ENCODE measurements at regions not wholly inside any gene's neighbourhood (a gene's known extent, or its start where the extent isn't known, plus 50 kb on each side); places are given as distances from the start of the nearest gene placed in this dataset.

- H3K4me3 ChIP-seq: no peak overlapping the region
- no peak overlapping the region for H3K27ac ChIP-seq
- no peak overlapping the region for H2AFZ ChIP-seq
- in situ Hi-C loops (cut with MboI): no loop called here
- H3K4me1 ChIP-seq (ENCODE audit: insufficient read depth): no peaks in the 10 kb centered on the region
- H3K36me3 ChIP-seq (ENCODE audit: low read depth): no peaks in the 10 kb centered on the region
- H3K4me2 ChIP-seq (ENCODE audit: unreplicated experiment): no peak overlapping the region
- WGBS, 2 experiments (ENCODE audit: low coverage in 1 of 2, low lambda C conversion rate in 2 of 2, missing lambda C conversion rate in 2 of 2): 12 to 31% methylated on average over 2 of the region's 2 CpGs
- no peaks in the 10 kb centered on the region for H3K79me2 ChIP-seq (ENCODE audit: insufficient read depth)
- TF ChIP-seq EZH2phosphoT487 (IDR thresholded peaks at IDR 0.05; ENCODE audit: insufficient read depth, low read depth) (no peak), EZH2 (IDR thresholded peaks at IDR 0.05; ENCODE audit: insufficient read depth, poor library complexity, severe bottlenecking) (no peak)
- H3K9me3 ChIP-seq (ENCODE audit: low read depth): no peaks in the 10 kb centered on the region
- no peaks in the 10 kb centered on the region for H3F3A ChIP-seq (ENCODE audit: insufficient read depth)
- DNase-seq: no peak
- no peaks in the 10 kb centered on the region for H3K9me2 ChIP-seq (ENCODE audit: insufficient read depth)
- H3K27me3 ChIP-seq (replicated peaks; ENCODE audit: insufficient read depth): no peaks in the 10 kb centered on the region
- no peak overlapping the region for H3K9ac ChIP-seq
- H4K20me1 ChIP-seq (ENCODE audit: insufficient read depth): no peaks in the 10 kb centered on the region
These were observed 297.7 kb upstream of the SHH start for GRCh38 chr7:156109988-156110387.

GRCh38 chr7:156109076-156109475, 296.8 kb upstream of the SHH start:
- 36 to 37% methylated on average over 8 of the region's 8 CpGs for WGBS, 2 experiments (ENCODE audit: low coverage in 1 of 2, low lambda C conversion rate in 2 of 2, missing lambda C conversion rate in 2 of 2)
- in situ Hi-C loops (cut with MboI): no loop called here
- H3K9me3 ChIP-seq (ENCODE audit: low read depth): no peaks in the 10 kb centered on the region

GRCh38 chr7:156107957-156108356, 295.7 kb upstream of the SHH start:
- Histone ChIP-seq H2AFZ (no peak overlapping the region), H3K9me3 (ENCODE audit: low read depth) (no peaks in the 10 kb centered on the region), H3K36me3 (ENCODE audit: low read depth) (no peaks in the 10 kb centered on the region), H3K4me1 (ENCODE audit: insufficient read depth) (no peaks in the 10 kb centered on the region), H4K20me1 (ENCODE audit: insufficient read depth) (no peaks in the 10 kb centered on the region), H3K9ac (no peak overlapping the region), H3K9me2 (ENCODE audit: insufficient read depth) (no peaks in the 10 kb centered on the region), H3K79me2 (ENCODE audit: insufficient read depth) (no peaks in the 10 kb centered on the region), H3K4me2 (ENCODE audit: unreplicated experiment) (no peak overlapping the region), H3K27me3 (replicated peaks; ENCODE audit: insufficient read depth) (no peaks in the 10 kb centered on the region), H3K27ac (no peak overlapping the region), H3F3A (ENCODE audit: insufficient read depth) (no peaks in the 10 kb centered on the region), H3K4me3 (no peak overlapping the region)
- DNase-seq: no peak
- 48 to 55% methylated on average over 16 to 17 of the region's 17 CpGs for WGBS, 2 experiments (ENCODE audit: low coverage in 1 of 2, low lambda C conversion rate in 2 of 2, missing lambda C conversion rate in 2 of 2)
- TF ChIP-seq EZH2 (IDR thresholded peaks at IDR 0.05; ENCODE audit: insufficient read depth, poor library complexity, severe bottlenecking) (no peak), EZH2phosphoT487 (IDR thresholded peaks at IDR 0.05; ENCODE audit: insufficient read depth, low read depth) (no peak)
- in situ Hi-C loops (cut with MboI): no loop called here

More at GRCh38 chr7:156109076-156109475, 296.8 kb upstream of the SHH start:
- no peaks in the 10 kb centered on the region for H3K4me1 ChIP-seq (ENCODE audit: insufficient read depth)
- H3K9ac ChIP-seq: no peak overlapping the region
- TF ChIP-seq EZH2 (IDR thresholded peaks at IDR 0.05; ENCODE audit: insufficient read depth, poor library complexity, severe bottlenecking) (no peak), EZH2phosphoT487 (IDR thresholded peaks at IDR 0.05; ENCODE audit: insufficient read depth, low read depth) (no peak)
- H3K4me2 ChIP-seq (ENCODE audit: unreplicated experiment): no peak overlapping the region
- H3K36me3 ChIP-seq (ENCODE audit: low read depth): no peaks in the 10 kb centered on the region
- H2AFZ ChIP-seq: no peak overlapping the region
- H3K79me2 ChIP-seq (ENCODE audit: insufficient read depth): no peaks in the 10 kb centered on the region
- DNase-seq: no peak
- no peaks in the 10 kb centered on the region for H3K9me2 ChIP-seq (ENCODE audit: insufficient read depth)
- H3K27me3 ChIP-seq (replicated peaks; ENCODE audit: insufficient read depth): no peaks in the 10 kb centered on the region
- H3K27ac ChIP-seq: no peak overlapping the region
- H4K20me1 ChIP-seq (ENCODE audit: insufficient read depth): no peaks in the 10 kb centered on the region
- H3F3A ChIP-seq (ENCODE audit: insufficient read depth): no peaks in the 10 kb centered on the region
- no peak overlapping the region for H3K4me3 ChIP-seq

- Histone ChIP-seq H3K9me2 (ENCODE audit: insufficient read depth) (no peaks in the 10 kb centered on the region), H3K27ac (no peak overlapping the region), H4K20me1 (ENCODE audit: insufficient read depth) (no peaks in the 10 kb centered on the region), H3K4me3 (no peak overlapping the region), H3K4me1 (ENCODE audit: insufficient read depth) (no peaks in the 10 kb centered on the region), H3F3A (ENCODE audit: insufficient read depth) (no peaks in the 10 kb centered on the region), H3K27me3 (replicated peaks; ENCODE audit: insufficient read depth) (no peaks in the 10 kb centered on the region), H3K4me2 (ENCODE audit: unreplicated experiment) (no peak overlapping the region), H3K9me3 (ENCODE audit: low read depth) (no peaks in the 10 kb centered on the region), H3K36me3 (ENCODE audit: low read depth) (no peaks in the 10 kb centered on the region), H3K79me2 (ENCODE audit: insufficient read depth) (no peaks in the 10 kb centered on the region), H3K9ac (no peak overlapping the region), H2AFZ (no peak overlapping the region)
- 43 to 44% methylated on average over 9 of the region's 9 CpGs for WGBS, 2 experiments (ENCODE audit: low coverage in 1 of 2, low lambda C conversion rate in 2 of 2, missing lambda C conversion rate in 2 of 2)
- in situ Hi-C loops (cut with MboI): no loop called here
- TF ChIP-seq EZH2 (IDR thresholded peaks at IDR 0.05; ENCODE audit: insufficient read depth, poor library complexity, severe bottlenecking): no peak
- TF ChIP-seq EZH2phosphoT487 (IDR thresholded peaks at IDR 0.05; ENCODE audit: insufficient read depth, low read depth): no peak
- no peak for DNase-seq
These were observed 293.8 kb upstream of the SHH start for GRCh38 chr7:156106107-156106426.

Measured in GM23248 (cell line).